Omental fat pad (tissue), 3 donors: ENCODE measurements at regions not wholly inside any gene's neighbourhood (a gene's known extent, or its start where the extent isn't known, plus 50 kb on each side); places are given as distances from the start of the nearest gene placed in this dataset.

Experiments used
- ATAC-seq: fragments of 150-250 bp; one replicate; pipeline ENCODE4 v1.9.1; 2016; ENCODE audit warnings: mild to moderate bottlenecking, moderate library complexity; ENCODE audit not compliant: low FRiP score
- DNase-seq: peaks from one replicate; pipeline ENCODE4 v3.0.0-alpha.2; 2019; ENCODE audit warnings: low spot score
- CTCF ChIP-seq, 3 donors: fragments of 450-650 bp; IDR thresholded peaks; one replicate each; pipeline ENCODE4 v1.5.1; 2016 to 2017; ENCODE audit warnings: antibody characterized with exemption in 3 of 3, mild to moderate bottlenecking in 3 of 3, moderate library complexity in 2 of 3

- ATAC-seq (no peak), DNase-seq (no peak)
- no peak for TF ChIP-seq CTCF (IDR thresholded peaks at IDR 0.05)
Observed at GRCh38 chr7:47148536-47149207, 433.2 kb downstream of the TNS3 start.

- no peak for TF ChIP-seq CTCF (IDR thresholded peaks at IDR 0.05)
- ATAC-seq, result no peak
- no peak for DNase-seq
Observed at GRCh38 chr7:47147213-47147631, 434.7 kb downstream of the TNS3 start.

GRCh38 chr7:47145982-47146381 lies 435.9 kb downstream of the TNS3 start:
- no peak for ATAC-seq
- DNase-seq, result no peak
- TF ChIP-seq CTCF (IDR thresholded peaks at IDR 0.05), result no peak

- TF ChIP-seq CTCF (IDR thresholded peaks at IDR 0.05), result no peak
- ATAC-seq, result no peak
- DNase-seq, result no peak
Observed at GRCh38 chr7:47145186-47145725, 436.7 kb downstream of the TNS3 start.

- DNase-seq (no peak), ATAC-seq (no peak)
- no peak for TF ChIP-seq CTCF (IDR thresholded peaks at IDR 0.05)
Observed at GRCh38 chr7:47143339-47143738, 438.6 kb downstream of the TNS3 start.

- DNase-seq (no peak), ATAC-seq (no peak)
- TF ChIP-seq CTCF (IDR thresholded peaks at IDR 0.05), result no peak
Observed at GRCh38 chr7:47142867-47143175, 439.1 kb downstream of the TNS3 start.

- ATAC-seq (no peak), DNase-seq (no peak)
- TF ChIP-seq CTCF (IDR thresholded peaks at IDR 0.05), result no peak
Observed at GRCh38 chr7:47142169-47142866, 439.6 kb downstream of the TNS3 start.
